ENCODE measurements at regions not wholly inside any gene's neighbourhood (a gene's known extent, or its start where the extent isn't known, plus 50 kb on each side); places are given as distances from the start of the nearest gene placed in this dataset.

- no peak overlapping the region for H3K27ac Mint-ChIP-seq (ENCODE audit: unreplicated experiment)
- no peaks in the 10 kb centered on the region for H3K27me3 Mint-ChIP-seq (ENCODE audit: low read depth)
- no peak for TF ChIP-seq CTCF (IDR thresholded peaks at IDR 0.05)
- H3K36me3 Mint-ChIP-seq (ENCODE audit: low read depth): peaks cover 1% of the 10 kb centered on the region
- H3K9me3 Mint-ChIP-seq (ENCODE audit: low read depth): peaks cover 15% of the 10 kb centered on the region
- H3K4me3 Mint-ChIP-seq (ENCODE audit: unreplicated experiment): no peak overlapping the region
- DNase-seq (ENCODE audit: low spot score): no peak
- H3K4me1 Mint-ChIP-seq (ENCODE audit: low read depth): peaks cover 18% of the 10 kb centered on the region
Observed at GRCh38 chr20:23265226-23265625, 85.4 kb upstream of the NXT1 start.

GRCh38 chr20:23264545-23264944 lies 86.0 kb upstream of the NXT1 start:
- no peak for DNase-seq (ENCODE audit: low spot score)
- Mint-ChIP-seq H3K4me1 (ENCODE audit: low read depth) (peaks cover 12% of the 10 kb centered on the region), H3K27ac (ENCODE audit: unreplicated experiment) (no peak overlapping the region), H3K27me3 (ENCODE audit: low read depth) (no peaks in the 10 kb centered on the region), H3K4me3 (ENCODE audit: unreplicated experiment) (no peak overlapping the region), H3K36me3 (ENCODE audit: low read depth) (peaks cover 1% of the 10 kb centered on the region), H3K9me3 (ENCODE audit: low read depth) (peaks cover 15% of the 10 kb centered on the region)
- no peak for TF ChIP-seq CTCF (IDR thresholded peaks at IDR 0.05)

- H3K36me3 Mint-ChIP-seq (ENCODE audit: low read depth): peaks cover 1% of the 10 kb centered on the region
- peaks cover 7% of the 10 kb centered on the region for H3K9me3 Mint-ChIP-seq (ENCODE audit: low read depth)
- no peak for DNase-seq (ENCODE audit: low spot score)
- H3K27me3 Mint-ChIP-seq (ENCODE audit: low read depth): no peaks in the 10 kb centered on the region
- H3K4me1 Mint-ChIP-seq (ENCODE audit: low read depth): peaks cover 28% of the 10 kb centered on the region
- no peak overlapping the region for H3K27ac Mint-ChIP-seq (ENCODE audit: unreplicated experiment)
- H3K4me3 Mint-ChIP-seq (ENCODE audit: unreplicated experiment): no peak overlapping the region
- no peak for TF ChIP-seq CTCF (IDR thresholded peaks at IDR 0.05)
Observed at GRCh38 chr20:23260181-23260840, 90.3 kb upstream of the NXT1 start.

GRCh38 chr20:23258747-23259121 lies 91.9 kb upstream of the NXT1 start:
- peak overlapping the region; percentile 82 for H3K27ac Mint-ChIP-seq (ENCODE audit: unreplicated experiment)
- peaks cover 6% of the 10 kb centered on the region for H3K9me3 Mint-ChIP-seq (ENCODE audit: low read depth)
- no peak for TF ChIP-seq CTCF (IDR thresholded peaks at IDR 0.05)
- H3K36me3 Mint-ChIP-seq (ENCODE audit: low read depth): peaks cover 1% of the 10 kb centered on the region
- H3K4me3 Mint-ChIP-seq (ENCODE audit: unreplicated experiment): no peak overlapping the region
- no peaks in the 10 kb centered on the region for H3K27me3 Mint-ChIP-seq (ENCODE audit: low read depth)
- DNase-seq (ENCODE audit: low spot score): no peak
- H3K4me1 Mint-ChIP-seq (ENCODE audit: low read depth): peaks cover 28% of the 10 kb centered on the region

- Mint-ChIP-seq H3K27ac (ENCODE audit: unreplicated experiment) (peak overlapping the region; percentile 82), H3K36me3 (ENCODE audit: low read depth) (peaks cover 1% of the 10 kb centered on the region), H3K9me3 (ENCODE audit: low read depth) (no peaks in the 10 kb centered on the region), H3K27me3 (ENCODE audit: low read depth) (no peaks in the 10 kb centered on the region), H3K4me1 (ENCODE audit: low read depth) (peaks cover 28% of the 10 kb centered on the region), H3K4me3 (ENCODE audit: unreplicated experiment) (no peak overlapping the region)
- TF ChIP-seq CTCF (IDR thresholded peaks at IDR 0.05): no peak
- no peak for DNase-seq (ENCODE audit: low spot score)
Observed at GRCh38 chr20:23257848-23258746, 92.5 kb upstream of the NXT1 start.

Measured in chondrocyte (in vitro differentiated cells).